ENCODE measurements at regions not wholly inside any gene's neighbourhood (a gene's known extent, or its start where the extent isn't known, plus 50 kb on each side); places are given as distances from the start of the nearest gene placed in this dataset.

DNA sequence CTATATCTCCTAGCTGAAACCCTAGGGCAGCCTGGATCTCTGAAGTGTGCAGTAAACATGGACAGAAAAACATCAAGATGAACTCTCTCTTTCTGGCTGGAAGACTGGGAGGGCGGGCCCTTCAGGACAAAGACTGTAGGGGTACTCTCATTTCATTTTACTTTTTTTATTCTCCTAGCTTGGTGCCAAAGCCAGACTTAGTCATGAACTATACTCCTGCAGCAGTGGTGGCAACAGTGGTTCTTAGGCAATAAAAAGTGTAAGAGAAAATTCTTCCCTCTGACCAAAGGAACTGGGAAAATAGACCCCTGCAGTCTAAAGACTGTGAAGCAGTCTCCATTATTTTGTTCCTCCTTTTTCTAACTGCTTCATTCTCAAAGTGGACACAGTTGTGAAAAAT, 213.8 kb upstream of the JUN start:
- TF ChIP-seq CTCF (IDR thresholded peaks at IDR 0.05) (no peak), POLR2A (IDR thresholded peaks at IDR 0.05) (no peak)

All from lower leg skin (tissue), 3 donors.